ENCODE measurements at regions not wholly inside any gene's neighbourhood (a gene's known extent, or its start where the extent isn't known, plus 50 kb on each side); places are given as distances from the start of the nearest gene placed in this dataset.
"Not testable (repeated sequence)": the region's sequence is repeated elsewhere in the genome, so short reads cannot be mapped to it uniquely, and the experiment has no call there.

GRCh38 chr4:12022409-12022808, 593.7 kb upstream of the HS3ST1 start:
- Histone ChIP-seq H3K4me1 (replicated peaks; ENCODE audit: insufficient read depth) (no peaks in the 10 kb centered on the region), H2AFZ (no peak overlapping the region), H3K36me3 (ENCODE audit: low read depth) (no peaks in the 10 kb centered on the region), H3K27me3 (ENCODE audit: insufficient read depth, low read depth) (no peaks in the 10 kb centered on the region), H3K27ac (no peak overlapping the region), H3K4me3 (no peak overlapping the region), H3K9me3 (ENCODE audit: insufficient read depth, low read depth) (no peaks in the 10 kb centered on the region), H3K79me2 (ENCODE audit: low read depth) (no peaks in the 10 kb centered on the region), H3K4me2 (no peak overlapping the region), H4K20me1 (ENCODE audit: insufficient read depth) (no peaks in the 10 kb centered on the region), H3K9me2 (ENCODE audit: insufficient read depth) (no peaks in the 10 kb centered on the region), H3F3A (ENCODE audit: insufficient read depth, low read depth) (no peaks in the 10 kb centered on the region)
- POLR2A ChIA-PET (ENCODE audit: unreplicated experiment) = no interaction called here
- CTCF ChIA-PET = no interaction called here
- intact Hi-C loops (cut with micrococcal nuclease; ENCODE audit: unreplicated experiment) = no loop called here
- DNase-seq = no peak
- no TSS peak for BruUV-seq (replicated peaks)
- TF ChIP-seq EZH2 (IDR thresholded peaks at IDR 0.05; ENCODE audit: low read depth) = no peak
- TF ChIP-seq CTCF (conservative IDR thresholded peaks at IDR 0.05) = no peak

GRCh38 chr4:12016729-12017128, 588.0 kb upstream of the HS3ST1 start:
- intact Hi-C loops (cut with micrococcal nuclease; ENCODE audit: unreplicated experiment) = no loop called here
- no peak for TF ChIP-seq CTCF (conservative IDR thresholded peaks at IDR 0.05)
- TF ChIP-seq EZH2 (IDR thresholded peaks at IDR 0.05; ENCODE audit: low read depth) = no peak
- DNase-seq = no peak
- no peaks in the 10 kb centered on the region for H3F3A ChIP-seq (ENCODE audit: insufficient read depth, low read depth)
- no peak overlapping the region for H3K27ac ChIP-seq
- H3K9me3 ChIP-seq (ENCODE audit: insufficient read depth, low read depth) = no peaks in the 10 kb centered on the region
- H3K4me2 ChIP-seq = no peak overlapping the region
- H3K79me2 ChIP-seq (ENCODE audit: low read depth) = no peaks in the 10 kb centered on the region
- no TSS peak for BruUV-seq (replicated peaks)
- H3K4me3 ChIP-seq = no peak overlapping the region
- H3K4me1 ChIP-seq (replicated peaks; ENCODE audit: insufficient read depth) = no peaks in the 10 kb centered on the region
- ChIA-PET POLR2A (ENCODE audit: unreplicated experiment) (no interaction called here), CTCF (no interaction called here)
- H3K9me2 ChIP-seq (ENCODE audit: insufficient read depth) = no peaks in the 10 kb centered on the region
- H3K27me3 ChIP-seq (ENCODE audit: insufficient read depth, low read depth) = no peaks in the 10 kb centered on the region
- H2AFZ ChIP-seq = no peak overlapping the region
- H4K20me1 ChIP-seq (ENCODE audit: insufficient read depth) = no peaks in the 10 kb centered on the region
- no peaks in the 10 kb centered on the region for H3K36me3 ChIP-seq (ENCODE audit: low read depth)

- DNase-seq = no peak
- Histone ChIP-seq H3K4me3 (no peak overlapping the region), H3K27ac (no peak overlapping the region), H3K27me3 (ENCODE audit: insufficient read depth, low read depth) (no peaks in the 10 kb centered on the region), H3K36me3 (ENCODE audit: low read depth) (no peaks in the 10 kb centered on the region), H3K9me2 (ENCODE audit: insufficient read depth) (no peaks in the 10 kb centered on the region), H3F3A (ENCODE audit: insufficient read depth, low read depth) (no peaks in the 10 kb centered on the region), H3K4me2 (no peak overlapping the region), H4K20me1 (ENCODE audit: insufficient read depth) (no peaks in the 10 kb centered on the region), H3K4me1 (replicated peaks; ENCODE audit: insufficient read depth) (no peaks in the 10 kb centered on the region), H2AFZ (no peak overlapping the region), H3K9me3 (ENCODE audit: insufficient read depth, low read depth) (no peaks in the 10 kb centered on the region), H3K79me2 (ENCODE audit: low read depth) (no peaks in the 10 kb centered on the region)
- BruUV-seq (replicated peaks) = no TSS peak
- POLR2A ChIA-PET (ENCODE audit: unreplicated experiment) = no interaction called here
- TF ChIP-seq CTCF (conservative IDR thresholded peaks at IDR 0.05) (no peak), EZH2 (IDR thresholded peaks at IDR 0.05; ENCODE audit: low read depth) (no peak)
- intact Hi-C loops (cut with micrococcal nuclease; ENCODE audit: unreplicated experiment) = no loop called here
- CTCF ChIA-PET = no interaction called here
These were observed 576.8 kb upstream of the HS3ST1 start for GRCh38 chr4:12005471-12005870.

GRCh38 chr4:11996581-11996980, 567.9 kb upstream of the HS3ST1 start:
- H3K4me3 ChIP-seq; BruUV-seq (replicated peaks); H3K9me3 ChIP-seq (ENCODE audit: insufficient read depth, low read depth); POLR2A ChIA-PET (ENCODE audit: unreplicated experiment); H2AFZ ChIP-seq; H3K36me3 ChIP-seq (ENCODE audit: low read depth); DNase-seq; H4K20me1 ChIP-seq (ENCODE audit: insufficient read depth); H3K4me2 ChIP-seq; intact Hi-C loops (cut with micrococcal nuclease; ENCODE audit: unreplicated experiment); H3K79me2 ChIP-seq (ENCODE audit: low read depth); H3K4me1 ChIP-seq (replicated peaks; ENCODE audit: insufficient read depth); H3K9me2 ChIP-seq (ENCODE audit: insufficient read depth); CTCF ChIA-PET; H3K27me3 ChIP-seq (ENCODE audit: insufficient read depth, low read depth); H3K27ac ChIP-seq; H3F3A ChIP-seq (ENCODE audit: insufficient read depth, low read depth): not testable (repeated sequence)

Measured in PC-9 (cell line).